A673 (cell line): ENCODE measurements at regions not wholly inside any gene's neighbourhood (a gene's known extent, or its start where the extent isn't known, plus 50 kb on each side); places are given as distances from the start of the nearest gene placed in this dataset.
"Not testable (repeated sequence)": the region's sequence is repeated elsewhere in the genome, so short reads cannot be mapped to it uniquely, and the experiment has no call there.

ENCODE experiments used
- BruUV-seq: library from RNA; stranded (reverse); fragments of 400-500 nt; replicated peaks from 2 replicates; lab custom pipeline; 2021; lab: Mats Ljungman, UMichigan
- CTCF ChIA-PET: fragments of 300-600 bp; sonication (Branson Sonifier 250); formaldehyde crosslinking; loops from one replicate; lab custom pipeline; 2022; ENCODE audit warnings: antibody characterized with exemption; lab: Charles Lee
- POLR2A ChIA-PET: fragments of 300-600 bp; sonication (Branson Sonifier 250); formaldehyde crosslinking; loops from one replicate; lab custom pipeline; 2022; ENCODE audit warnings: antibody characterized with exemption; ENCODE audit not compliant: low non-redundant PET; lab: Charles Lee
- DNase-seq: peaks from one replicate; pipeline ENCODE4 v3.0.0-alpha.2; 2015; ENCODE audit warnings: low spot score
- H3K27ac ChIP-seq: fragments of 200-600 bp; sonication (generic); 2 replicates; pipeline ENCODE4 v1.5.1; 2016; ENCODE audit warnings: mixed run types, low read depth, mild to moderate bottlenecking, mixed read lengths, antibody characterized with exemption, low read length; ENCODE audit not compliant: poor library complexity, severe bottlenecking
- H3K27me3 ChIP-seq: fragments of 200-600 bp; sonication (generic); replicated peaks from 2 replicates; pipeline ENCODE4 v1.6.1; 2017; ENCODE audit warnings: mixed run types, low read depth, mild to moderate bottlenecking, mixed read lengths, antibody characterized with exemption, low read length; ENCODE audit not compliant: insufficient read depth, poor library complexity
- H3K36me3 ChIP-seq: fragments of 200-600 bp; sonication (generic); 2 replicates; pipeline ENCODE4 v1.6.1; 2016; ENCODE audit warnings: mixed run types, mild to moderate bottlenecking, mixed read lengths, antibody characterized with exemption, low read length; ENCODE audit not compliant: insufficient read depth, poor library complexity, severe bottlenecking
- H3K4me1 ChIP-seq: fragments of 200-600 bp; sonication (generic); 2 replicates; pipeline ENCODE4 v1.6.1; 2017; ENCODE audit warnings: mixed run types, mild to moderate bottlenecking, mixed read lengths, antibody characterized with exemption, low read length; ENCODE audit not compliant: insufficient read depth, poor library complexity, severe bottlenecking
- H3K4me3 ChIP-seq: fragments of 200-600 bp; sonication (generic); 2 replicates; pipeline ENCODE4 v1.5.1; 2016; ENCODE audit warnings: low read depth, mixed run types, mild to moderate bottlenecking, mixed read lengths, low read length; ENCODE audit not compliant: poor library complexity, severe bottlenecking
- H3K9me3 ChIP-seq: fragments of 200-600 bp; sonication (generic); 2 replicates; pipeline ENCODE4 v1.6.1; 2016; ENCODE audit warnings: mixed run types, low read depth, mild to moderate bottlenecking, mixed read lengths, antibody characterized with exemption, low read length; ENCODE audit not compliant: poor library complexity, severe bottlenecking
- intact Hi-C: fragments of 100-400 bp; cut with micrococcal nuclease; formaldehyde crosslinking; loops from one replicate; pipeline ENCODE4 v1.10.0; 2022; ENCODE audit not compliant: unreplicated experiment

DNA sequence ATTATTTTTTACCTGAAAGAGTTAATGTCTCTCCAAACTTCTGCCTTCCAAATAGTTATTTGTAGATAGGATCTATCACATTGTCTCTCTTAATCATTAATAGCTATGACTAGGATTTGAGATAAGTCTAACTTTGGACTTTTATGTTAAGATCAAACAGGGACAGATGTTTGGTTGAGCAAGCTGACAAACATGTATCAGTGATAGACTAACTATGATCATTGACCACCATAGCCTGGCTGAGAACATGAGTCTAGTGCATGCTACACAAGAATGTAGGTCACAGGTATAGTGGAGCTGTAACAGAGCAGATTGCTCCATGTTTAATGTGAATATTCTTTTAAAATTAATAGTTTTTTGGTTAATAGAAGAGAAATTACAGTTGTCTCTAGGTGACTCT is 52.0 kb downstream of the SYT15B start:
- DNase-seq, H3K4me3 ChIP-seq, H3K27ac ChIP-seq, BruUV-seq, intact Hi-C loops, H3K36me3 ChIP-seq, POLR2A ChIA-PET, H3K4me1 ChIP-seq, CTCF ChIA-PET, H3K9me3 ChIP-seq, H3K27me3 ChIP-seq: not testable (repeated sequence)

DNA sequence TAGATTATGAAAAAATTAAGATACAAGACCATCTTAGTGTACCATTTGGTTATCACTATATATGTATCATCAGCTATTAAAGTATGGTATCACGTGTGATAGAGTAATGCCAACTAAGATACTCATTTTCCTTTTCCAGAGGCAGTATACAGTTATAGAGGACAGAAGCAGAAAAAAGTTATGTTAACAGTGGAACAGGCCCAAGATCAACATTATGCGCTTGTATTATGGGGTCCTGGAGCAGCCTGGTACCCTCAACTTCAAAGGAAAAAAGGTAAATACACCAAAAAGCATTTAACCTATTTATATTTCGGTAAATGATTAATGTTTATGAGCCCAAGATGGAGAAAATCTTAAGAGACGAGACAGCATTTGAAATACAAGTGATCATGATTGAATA is 52.9 kb downstream of the SYT15B start:
- intact Hi-C loops, CTCF ChIA-PET, H3K9me3 ChIP-seq, DNase-seq, POLR2A ChIA-PET, H3K27me3 ChIP-seq, H3K4me3 ChIP-seq, H3K36me3 ChIP-seq, BruUV-seq, H3K4me1 ChIP-seq, H3K27ac ChIP-seq: not testable (repeated sequence)

- BruUV-seq, intact Hi-C loops, H3K9me3 ChIP-seq, CTCF ChIA-PET, H3K27ac ChIP-seq, H3K36me3 ChIP-seq, H3K27me3 ChIP-seq, H3K4me1 ChIP-seq, POLR2A ChIA-PET: not testable (repeated sequence)
- DNase-seq, result peak; percentile 0
- H3K4me3 ChIP-seq, result peak overlapping the region; percentile 35
These were observed 57.5 kb downstream of the SYT15B start for GRCh38 chr10:47705698-47706414.

GRCh38 chr10:47701285-47701684 is 62.1 kb downstream of the SYT15B start:
- intact Hi-C loops, CTCF ChIA-PET: not testable (repeated sequence)

GRCh38 chr10:47699854-47700253 is 63.5 kb downstream of the SYT15B start:
- POLR2A ChIA-PET, result not testable (repeated sequence)
- DNase-seq, result peak; percentile 6

More at GRCh38 chr10:47701285-47701684, 62.1 kb downstream of the SYT15B start:
- H3K4me1 ChIP-seq, H3K27ac ChIP-seq, H3K27me3 ChIP-seq, H3K9me3 ChIP-seq, POLR2A ChIA-PET, BruUV-seq, H3K36me3 ChIP-seq, H3K4me3 ChIP-seq, DNase-seq: not testable (repeated sequence)

DNA sequence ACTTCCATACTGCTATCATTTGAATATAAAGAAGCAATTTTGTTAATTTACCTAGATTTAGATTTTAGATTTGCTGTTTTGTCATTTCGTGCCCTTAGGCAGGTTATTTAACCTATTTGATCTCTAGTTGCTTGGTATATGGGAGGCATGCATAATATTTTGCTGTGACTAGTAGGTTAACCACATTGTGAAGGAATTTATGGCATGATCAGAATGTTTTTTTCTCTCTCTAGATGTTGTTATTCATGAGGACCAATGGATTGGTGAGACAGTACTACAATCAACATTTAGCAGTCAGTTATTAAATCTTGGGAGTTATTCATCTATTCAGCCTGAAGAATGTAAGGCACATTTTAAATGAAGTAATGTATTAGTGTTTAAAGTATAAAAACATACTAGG is 67.2 kb downstream of the SYT15B start:
- H3K36me3 ChIP-seq, H3K4me1 ChIP-seq, H3K27ac ChIP-seq, CTCF ChIA-PET, DNase-seq, BruUV-seq, intact Hi-C loops, H3K9me3 ChIP-seq, H3K27me3 ChIP-seq, H3K4me3 ChIP-seq, POLR2A ChIA-PET: not testable (repeated sequence)

More at GRCh38 chr10:47699854-47700253, 63.5 kb downstream of the SYT15B start:
- BruUV-seq, H3K27me3 ChIP-seq, CTCF ChIA-PET, H3K36me3 ChIP-seq, H3K9me3 ChIP-seq, H3K4me1 ChIP-seq, intact Hi-C loops, H3K27ac ChIP-seq, H3K4me3 ChIP-seq: not testable (repeated sequence)

DNA sequence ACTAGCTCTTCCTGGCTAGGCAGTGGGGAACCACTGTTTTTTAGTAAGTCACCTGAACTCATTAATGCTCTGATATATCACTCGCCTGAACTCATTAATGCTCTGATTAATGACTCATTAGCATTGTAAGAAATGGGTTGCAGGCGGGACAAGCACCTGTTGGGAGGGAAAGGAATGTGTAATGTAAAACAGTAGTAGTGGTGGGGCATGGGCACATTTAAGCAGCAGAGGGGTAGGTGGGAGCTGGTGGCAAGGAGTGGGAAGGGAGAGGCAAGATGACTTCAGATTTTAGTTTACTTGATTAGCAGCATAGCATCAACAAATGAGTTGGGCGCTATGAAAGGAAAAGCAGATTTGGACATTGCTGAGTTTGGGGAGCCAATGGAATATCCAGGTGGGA is 68.2 kb downstream of the SYT15B start:
- H3K4me3 ChIP-seq, DNase-seq, CTCF ChIA-PET, intact Hi-C loops, H3K4me1 ChIP-seq, H3K27ac ChIP-seq, POLR2A ChIA-PET, H3K36me3 ChIP-seq, H3K9me3 ChIP-seq, H3K27me3 ChIP-seq, BruUV-seq: not testable (repeated sequence)

DNA sequence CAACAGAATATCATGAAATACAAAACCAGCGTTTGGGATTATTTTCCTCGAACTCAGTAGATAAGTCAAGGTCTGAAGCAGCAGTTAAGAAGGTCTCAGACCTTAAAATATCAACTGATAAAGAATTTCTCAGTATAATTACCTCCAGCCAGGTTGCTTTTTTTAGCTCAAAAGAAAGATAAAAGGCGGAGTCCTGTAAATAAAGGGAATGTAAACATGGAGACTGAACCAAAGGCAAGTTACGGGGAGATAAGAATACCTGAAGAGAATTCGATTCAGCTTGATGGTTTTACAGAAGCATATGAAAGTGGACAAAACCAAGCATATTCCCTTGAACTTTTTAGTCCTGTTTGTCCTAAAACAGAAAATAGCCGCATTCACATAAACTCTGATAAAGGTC is 73.1 kb downstream of the SYT15B start:
- H3K9me3 ChIP-seq, H3K4me3 ChIP-seq, intact Hi-C loops, POLR2A ChIA-PET, H3K36me3 ChIP-seq, H3K27me3 ChIP-seq, CTCF ChIA-PET, BruUV-seq, H3K27ac ChIP-seq, DNase-seq, H3K4me1 ChIP-seq: not testable (repeated sequence)
